ENCODE measurements at regions not wholly inside any gene's neighbourhood (a gene's known extent, or its start where the extent isn't known, plus 50 kb on each side); places are given as distances from the start of the nearest gene placed in this dataset.

- no peak for DNase-seq
Observed at GRCh38 chr6:44665143-44665542, 277.6 kb downstream of the CDC5L start.

- DNase-seq, result no peak
Observed at GRCh38 chr6:44665683-44666082, 278.2 kb downstream of the CDC5L start.

- no peak for DNase-seq
Observed at GRCh38 chr6:44666324-44666723, 278.8 kb downstream of the CDC5L start.

DNA sequence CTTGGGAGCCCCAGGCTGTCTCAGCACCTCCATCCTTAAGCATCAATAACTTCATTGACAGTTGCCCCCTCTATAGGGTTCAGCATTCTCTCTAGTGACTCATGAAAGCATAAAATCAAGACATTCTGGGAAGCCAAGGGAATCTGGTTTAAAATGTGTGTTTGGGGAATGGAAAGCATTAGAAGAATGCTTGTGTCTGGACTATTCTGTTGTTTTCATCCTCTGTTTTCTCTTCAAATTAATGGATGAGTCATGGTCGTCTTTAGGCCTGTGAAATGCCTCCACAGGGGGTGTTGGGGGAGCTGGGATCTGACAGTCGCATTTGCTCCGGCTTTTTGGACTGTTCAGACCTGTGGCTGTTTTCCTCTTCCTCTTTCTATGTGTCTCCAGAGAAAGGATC, 279.7 kb downstream of the CDC5L start:
- no peak for DNase-seq

DNA sequence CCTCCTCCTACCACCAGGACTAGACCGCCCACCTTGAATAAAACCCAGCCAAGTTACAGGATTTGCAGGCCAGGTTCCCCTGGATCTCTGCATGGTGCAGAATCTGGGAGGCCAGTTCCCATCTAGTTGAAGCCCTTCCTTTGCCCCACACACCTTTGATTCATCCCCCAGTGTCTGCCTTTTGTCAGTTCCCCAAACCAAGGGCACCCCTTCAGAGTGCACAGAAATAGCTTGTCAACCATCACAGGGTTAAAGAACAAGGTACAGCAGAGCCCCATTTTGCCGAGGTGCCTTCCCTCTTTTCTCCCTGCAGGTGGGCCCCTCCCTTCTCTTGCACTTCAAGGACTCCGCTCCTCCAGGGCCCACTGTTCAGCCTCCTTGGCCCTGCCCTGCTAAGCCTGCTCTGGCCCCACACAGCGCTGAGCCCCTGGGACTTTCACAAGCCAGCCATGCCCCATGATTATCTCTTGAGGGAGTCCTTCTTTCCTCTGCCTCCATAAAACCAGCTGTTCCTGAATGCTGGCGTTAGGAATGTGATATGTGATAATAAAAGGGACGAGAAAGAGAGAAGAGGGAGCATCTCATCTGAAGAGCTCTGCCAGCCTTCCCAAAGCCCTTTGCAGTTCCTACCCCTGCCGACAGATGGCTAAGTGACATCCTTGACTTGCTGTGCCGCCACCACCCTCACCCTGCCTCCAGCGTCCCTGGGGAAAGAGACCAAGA, 280.3 kb downstream of the CDC5L start:
- DNase-seq, result peak; percentile 60

DNA sequence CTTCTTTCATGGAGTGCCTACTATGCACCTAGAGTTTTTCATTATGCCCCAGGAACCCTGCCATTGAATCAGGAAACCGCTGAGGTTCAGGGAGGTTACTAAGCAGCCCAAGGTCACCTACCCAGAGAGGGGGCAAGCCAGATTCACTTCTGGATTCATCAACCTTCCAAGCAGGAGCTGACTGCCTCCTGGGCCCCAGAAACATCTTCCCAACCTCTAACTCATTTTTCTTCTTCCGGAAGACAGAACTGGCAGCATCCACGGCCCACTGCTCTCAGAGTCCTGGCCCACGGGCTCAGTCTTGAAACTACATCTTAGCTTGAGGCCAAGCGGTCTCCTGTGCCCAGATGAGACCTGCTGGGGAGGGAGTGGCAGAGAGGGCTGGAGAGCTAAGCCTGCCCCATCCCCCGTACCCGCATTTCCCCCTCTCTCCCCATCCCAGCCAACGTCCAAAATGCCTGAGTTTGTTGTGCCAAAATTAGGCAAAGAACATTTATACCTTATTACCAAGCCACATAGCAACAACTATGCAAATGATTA, 281.0 kb downstream of the CDC5L start:
- no peak for DNase-seq

DNA sequence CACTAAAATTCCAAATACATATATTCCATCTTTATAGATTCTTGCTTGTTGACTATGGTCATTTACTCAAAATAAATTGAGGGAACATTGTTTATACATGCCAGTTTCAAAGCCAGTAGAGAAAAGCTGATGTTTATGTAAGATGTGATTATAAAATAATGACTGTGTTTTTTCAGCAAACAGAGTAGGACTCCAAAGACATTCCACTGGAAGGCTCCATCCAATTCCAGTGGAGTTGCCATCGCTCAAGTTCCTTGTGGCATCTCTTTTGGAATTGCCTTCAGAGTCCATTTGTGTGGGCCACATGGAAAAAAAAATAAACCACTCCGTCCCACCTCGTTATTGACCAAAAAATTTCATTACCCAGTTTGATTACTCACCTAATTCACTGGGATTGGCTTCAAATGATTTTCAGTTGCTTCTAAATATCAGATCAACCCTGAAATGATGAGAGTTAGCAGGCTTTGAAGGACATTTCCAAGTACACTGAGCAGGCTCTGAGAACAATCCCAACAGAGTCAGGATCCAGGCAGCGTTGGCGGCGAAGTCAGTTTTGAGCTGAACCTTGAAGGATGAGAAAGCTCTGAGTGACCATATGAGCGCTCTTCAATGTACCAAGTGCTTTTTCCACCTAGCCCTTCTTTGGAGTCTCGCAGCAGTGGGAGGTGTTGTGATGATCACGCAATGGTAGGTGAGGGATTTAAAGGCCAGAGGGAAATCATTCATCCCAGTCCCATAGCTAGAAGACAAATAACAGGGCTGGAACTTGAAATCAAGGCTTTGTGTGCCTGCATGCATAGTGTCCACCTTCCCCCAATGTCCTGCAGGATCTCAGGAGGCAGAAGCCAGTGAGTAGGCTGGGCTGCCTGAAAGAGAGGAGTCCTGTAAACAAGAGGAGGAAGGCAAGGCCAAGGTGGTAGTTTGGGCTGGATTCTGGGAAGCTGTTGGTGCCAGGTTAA, 281.7 kb downstream of the CDC5L start:
- DNase-seq, result no peak

DNA sequence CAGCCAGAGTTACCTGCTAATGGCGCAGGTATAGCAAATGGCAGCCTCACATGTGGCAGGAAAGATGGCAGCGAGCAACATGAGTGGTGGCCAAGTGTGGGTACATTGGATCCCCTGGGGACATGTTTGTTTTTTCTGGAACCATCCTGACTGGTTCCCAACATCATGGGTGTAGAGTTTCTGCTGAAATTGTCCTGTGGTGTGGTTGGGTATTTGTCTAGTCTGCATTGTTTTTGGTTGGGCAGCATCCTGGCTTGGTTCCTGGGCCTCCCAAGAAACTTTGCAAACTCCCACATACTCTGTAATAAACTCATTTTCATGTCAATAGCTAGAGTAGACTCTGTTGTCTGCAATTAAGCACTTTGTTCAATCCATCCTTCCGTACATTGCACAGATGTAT, 282.6 kb downstream of the CDC5L start:
- DNase-seq, result no peak

DNA sequence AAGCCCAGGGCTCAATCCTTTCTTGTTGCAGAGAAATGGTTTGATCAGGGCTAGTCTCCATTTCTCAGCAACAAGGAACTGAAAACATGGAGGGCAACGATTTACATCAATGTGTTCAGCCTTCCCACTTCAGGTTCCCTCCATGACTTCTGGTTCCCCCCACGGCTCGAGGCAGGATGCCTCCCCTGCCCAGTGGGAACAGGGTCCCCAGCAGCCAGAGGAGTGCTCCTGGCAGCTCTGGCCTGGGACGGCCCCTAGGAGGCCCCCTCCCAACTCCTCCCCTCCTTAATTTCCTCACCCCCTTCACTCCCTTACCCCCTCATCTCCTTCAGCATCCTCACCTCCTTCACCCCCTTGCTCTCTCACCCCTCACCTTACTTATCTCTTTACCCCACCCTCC, 283.8 kb downstream of the CDC5L start:
- no peak for DNase-seq

- DNase-seq, result no peak
Observed at GRCh38 chr6:44672086-44672485, 284.6 kb downstream of the CDC5L start.

DNA sequence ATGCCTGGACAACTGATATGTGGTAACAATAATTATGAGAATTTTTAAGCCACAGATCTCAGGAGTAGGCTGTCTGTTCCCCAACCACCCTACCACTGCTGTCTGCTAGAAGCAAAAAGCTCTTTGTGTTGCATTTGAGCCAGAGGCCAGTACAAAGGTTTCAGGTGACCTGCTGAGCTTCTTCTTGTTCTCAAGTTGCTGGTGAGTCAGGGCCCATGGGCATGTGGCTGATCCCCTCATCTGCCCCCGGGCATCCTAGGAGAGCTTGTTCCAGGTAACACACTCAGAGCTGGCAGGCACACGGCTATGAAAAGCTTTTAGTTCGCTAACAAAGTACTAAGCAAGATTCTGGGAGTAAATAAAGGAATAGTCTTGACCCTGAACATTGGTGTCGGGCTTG, 285.3 kb downstream of the CDC5L start:
- DNase-seq, result no peak

- no peak for DNase-seq
Observed at GRCh38 chr6:44674226-44675155, 287.0 kb downstream of the CDC5L start.

DNA sequence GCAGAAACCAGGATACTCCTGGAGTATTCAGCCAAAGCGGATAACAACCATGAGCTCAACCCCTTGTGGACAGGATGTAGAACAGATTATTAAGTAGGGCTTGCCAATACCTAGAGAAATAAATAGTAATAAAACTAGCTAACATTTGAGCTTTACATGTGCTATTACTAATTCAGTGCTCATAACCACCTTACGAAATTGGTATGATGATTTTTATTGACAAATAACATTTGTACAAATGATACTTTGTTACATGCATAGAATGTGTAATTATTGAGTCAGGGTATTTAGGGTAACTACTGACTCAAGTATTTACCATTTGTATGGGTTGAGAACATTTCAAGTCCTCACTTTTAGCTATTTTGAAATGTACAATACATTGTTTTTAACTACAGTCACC, 287.9 kb downstream of the CDC5L start:
- no peak for DNase-seq

DNA sequence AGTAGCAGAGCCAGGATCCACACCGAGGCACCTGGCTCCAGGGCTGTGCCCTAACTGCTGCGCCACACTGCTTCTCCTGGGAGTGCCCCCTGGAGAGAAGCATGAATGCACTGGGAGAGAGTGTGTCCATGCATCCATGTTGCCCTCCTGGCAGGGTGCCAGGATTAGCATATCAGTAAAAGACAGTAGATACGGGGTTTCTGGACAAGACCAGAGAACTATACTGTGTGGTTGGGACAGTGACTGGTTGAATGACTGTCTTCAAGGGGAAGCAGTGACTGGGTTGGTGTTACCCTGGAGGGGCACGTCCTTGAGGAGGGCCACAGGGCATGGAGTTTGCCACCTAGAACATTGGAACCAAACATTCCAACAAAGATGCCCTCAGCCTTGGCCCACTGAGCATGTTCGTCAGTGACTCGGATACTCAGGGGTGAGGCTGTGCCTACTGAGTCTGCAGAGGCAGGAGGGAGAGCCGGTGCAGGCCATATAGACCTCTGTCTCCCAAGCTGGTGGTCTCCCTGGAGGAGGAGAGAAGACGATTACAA, 288.8 kb downstream of the CDC5L start:
- no peak for DNase-seq

GRCh38 chr6:44676826-44677433, 289.4 kb downstream of the CDC5L start:
- no peak for DNase-seq

- DNase-seq, result no peak
Observed at GRCh38 chr6:44678252-44678935, 290.9 kb downstream of the CDC5L start.

DNA sequence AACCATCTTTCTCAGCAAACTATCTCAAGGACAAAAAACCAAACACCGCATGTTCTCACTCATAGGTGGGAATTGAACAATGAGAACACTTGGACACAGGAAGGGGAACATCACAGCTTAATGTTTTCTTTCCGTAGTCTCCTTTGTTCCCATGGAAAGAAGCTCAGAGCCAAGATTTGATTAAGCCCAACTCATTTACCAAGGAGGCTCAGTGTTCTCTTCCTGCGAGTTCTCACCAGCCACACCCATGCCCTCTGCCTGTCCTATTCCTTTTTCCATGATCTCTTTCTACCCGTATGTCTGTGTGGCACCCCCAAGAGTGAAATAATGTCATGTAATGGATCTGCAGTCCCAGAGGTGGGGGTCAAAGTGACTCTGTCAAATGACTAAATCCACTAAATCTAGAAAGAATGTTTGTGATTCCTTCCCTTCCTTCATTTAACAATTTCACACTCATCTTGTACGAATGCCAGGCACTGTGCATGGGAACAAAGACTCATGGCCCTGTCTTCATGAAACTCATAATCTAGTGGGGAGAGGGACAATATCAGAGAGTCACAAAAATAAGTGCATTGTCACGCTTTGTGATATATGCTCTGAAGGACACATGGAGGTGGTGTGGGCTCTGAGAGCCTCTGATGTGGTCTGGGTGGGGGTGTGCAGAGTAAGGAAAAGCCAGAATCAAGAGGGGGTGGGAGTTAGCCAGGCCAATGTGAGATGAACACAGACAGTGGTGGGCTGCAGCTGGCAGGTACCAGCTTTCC, 292.1 kb downstream of the CDC5L start:
- DNase-seq, result no peak

- DNase-seq, result no peak
Observed at GRCh38 chr6:44680202-44680720, 292.8 kb downstream of the CDC5L start.

GRCh38 chr6:44681761-44682160, 294.3 kb downstream of the CDC5L start:
- no peak for DNase-seq

DNA sequence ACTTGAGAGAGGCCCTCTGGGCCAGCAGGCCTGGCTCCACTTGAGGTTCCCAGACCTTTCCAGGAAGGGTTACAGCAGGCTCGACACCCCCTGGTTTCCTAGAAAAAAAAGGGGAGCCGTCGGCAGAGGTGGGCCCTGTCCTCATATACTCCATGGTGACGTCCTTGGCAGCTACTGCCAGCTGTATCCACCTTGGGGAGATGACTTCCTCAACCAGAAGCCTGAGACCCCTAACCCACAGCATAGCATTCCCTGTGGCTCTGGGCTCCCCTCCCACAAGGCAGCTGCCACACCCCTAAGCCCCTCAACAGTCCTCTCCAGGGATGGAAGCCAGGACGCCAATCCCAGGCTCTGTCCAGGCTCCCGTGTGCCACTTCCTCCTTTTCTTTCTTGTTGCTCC, 294.8 kb downstream of the CDC5L start:
- DNase-seq, result no peak

All from activated CD4-positive, alpha-beta T cell treated with anti-CD3 and anti-CD28 coated beads for 48 hours (primary cell).